ENCODE measurements at regions not wholly inside any gene's neighbourhood (a gene's known extent, or its start where the extent isn't known, plus 50 kb on each side); places are given as distances from the start of the nearest gene placed in this dataset.

- TF ChIP-seq TAF1 (conservative IDR thresholded peaks at IDR 0.05) (no peak), RXRA (IDR thresholded peaks at IDR 0.05) (no peak), CTCF (IDR thresholded peaks at IDR 0.05; ENCODE audit: low read depth, low read length, missing input control) (peak; percentile 40), REST (IDR thresholded peaks at IDR 0.05) (no peak), YY1 (IDR thresholded peaks at IDR 0.05) (no peak), GABPA (IDR thresholded peaks at IDR 0.05 in 1 of 2, conservative IDR thresholded peaks at IDR 0.05 in 1 of 2) (no peak), MAX (IDR thresholded peaks at IDR 0.05) (no peak), ATF3 (IDR thresholded peaks at IDR 0.05) (no peak), HNF4A (conservative IDR thresholded peaks at IDR 0.05) (no peak), SP1 (IDR thresholded peaks at IDR 0.05) (no peak), EGR1 (IDR thresholded peaks at IDR 0.05; ENCODE audit: low read depth in 2 of 2) (no peak)
These were observed 587.9 kb downstream of the GBE1 start for GRCh38 chr3:81173514-81173913.
